RPMI7951 (cell line): ENCODE measurements at regions not wholly inside any gene's neighbourhood (a gene's known extent, or its start where the extent isn't known, plus 50 kb on each side); places are given as distances from the start of the nearest gene placed in this dataset.
"Not testable (repeated sequence)": the region's sequence is repeated elsewhere in the genome, so short reads cannot be mapped to it uniquely, and the experiment has no call there.

Experiments
- DNase-seq: peaks from one replicate; pipeline ENCODE4 v3.0.0-alpha.2; 2012; ENCODE audit warnings: low read depth

- no peak for DNase-seq
Observed at GRCh38 chr12:124476011-124476400, 91.4 kb downstream of the NCOR2 start.

- no peak for DNase-seq
Observed at GRCh38 chr12:124475295-124476010, 92.0 kb downstream of the NCOR2 start.

- peak; percentile 30 for DNase-seq
Observed at GRCh38 chr12:124474709-124475108, 92.7 kb downstream of the NCOR2 start.

GRCh38 chr12:124472690-124473279 is 94.6 kb downstream of the NCOR2 start:
- no peak for DNase-seq

GRCh38 chr12:124471828-124472227 is 95.6 kb downstream of the NCOR2 start:
- no peak for DNase-seq

- DNase-seq, result no peak
Observed at GRCh38 chr12:124470806-124471205, 96.6 kb downstream of the NCOR2 start.

- DNase-seq, result no peak
Observed at GRCh38 chr12:124470139-124470538, 97.3 kb downstream of the NCOR2 start.

GRCh38 chr12:124469193-124469888 is 98.1 kb downstream of the NCOR2 start:
- DNase-seq, result no peak

- not testable (repeated sequence) for DNase-seq
Observed at GRCh38 chr12:124467549-124467948, 99.9 kb downstream of the NCOR2 start.

- peak; percentile 41 for DNase-seq
Observed at GRCh38 chr12:124466216-124467128, 100.9 kb downstream of the NCOR2 start.

GRCh38 chr12:124465473-124465872 is 101.9 kb downstream of the NCOR2 start:
- DNase-seq, result no peak

GRCh38 chr12:124464830-124465229 is 102.6 kb downstream of the NCOR2 start:
- DNase-seq, result no peak

GRCh38 chr12:124464062-124464461 is 103.3 kb downstream of the NCOR2 start:
- no peak for DNase-seq

GRCh38 chr12:124463341-124463921 is 104.0 kb downstream of the NCOR2 start:
- no peak for DNase-seq

- DNase-seq, result no peak
Observed at GRCh38 chr12:124462750-124463149, 104.7 kb downstream of the NCOR2 start.

- no peak for DNase-seq
Observed at GRCh38 chr12:124461851-124462623, 105.4 kb downstream of the NCOR2 start.

GRCh38 chr12:124461241-124461673 is 106.2 kb downstream of the NCOR2 start:
- DNase-seq, result no peak

- no peak for DNase-seq
Observed at GRCh38 chr12:124460771-124461170, 106.6 kb downstream of the NCOR2 start.

GRCh38 chr12:124459852-124460645 is 107.4 kb downstream of the NCOR2 start:
- DNase-seq, result no peak
